GM12878 (cell line): ENCODE measurements at regions not wholly inside any gene's neighbourhood (a gene's known extent, or its start where the extent isn't known, plus 50 kb on each side); places are given as distances from the start of the nearest gene placed in this dataset.
A peak's percentile ranks its signal among the peaks of the same experiment; 100 is the strongest.

Experiments used
- ATAC-seq: fragments of 200-7000 bp; cut with Tn5 transposase; 3 replicates; pipeline ENCODE4 v1.9.1; 2020; ENCODE audit warnings: mild to moderate bottlenecking, moderate library complexity
- BruUV-seq: library from RNA; stranded (reverse); fragments of 400-500 nt; replicated peaks from 2 replicates; lab custom pipeline; 2021; lab: Mats Ljungman, UMichigan
- CTCF ChIA-PET: fragments of 300-600 bp; sonication (Branson Sonifier 250); formaldehyde crosslinking; extraction: SDS; loops from one replicate; lab custom pipeline; 2021; ENCODE audit warnings: inconsistent platforms; lab: Yijun Ruan, JAX
- POLR2A ChIA-PET: fragments of 350-600 bp; formaldehyde crosslinking; extraction: SDS; loops from one replicate; lab custom pipeline; 2021; ENCODE audit warnings: inconsistent platforms; lab: Charles Lee
- RAD21 ChIA-PET: fragments of 300-600 bp; sonication (Branson Sonifier 250); formaldehyde crosslinking; loops from one replicate; lab custom pipeline; 2023; ENCODE audit warnings: antibody characterized with exemption; ENCODE audit not compliant: unreplicated experiment; lab: Charles Lee
- SMC1A ChIA-PET: fragments of 300-600 bp; sonication (Branson Sonifier 250); formaldehyde crosslinking; loops from one replicate; lab custom pipeline; 2023; ENCODE audit not compliant: unreplicated experiment, uncharacterized antibody; lab: Charles Lee
- DNase-seq: peaks from one replicate; pipeline ENCODE4 v3.0.0-alpha.2; 2011; ENCODE audit warnings: low read depth, low spot score
- FAIRE-seq: peaks from 3 replicates; lab custom pipeline; 2011; peaks lifted over from hg19 to GRCh38; lab: Jason Lieb, UNC
- H2AFZ ChIP-seq: 2 replicates; pipeline ENCODE4 v1.6.0; 2011; ENCODE audit warnings: low read depth, low read length, control low read depth; ENCODE audit not compliant: control insufficient read depth
- H3K27ac ChIP-seq: 2 replicates; pipeline ENCODE4 v1.5.1; 2011; ENCODE audit warnings: control low read depth; ENCODE audit not compliant: control insufficient read depth, insufficient read depth
- H3K27me3 ChIP-seq, 2 experiments: replicated peaks in 1 of 2; 2 replicates each; pipeline versions ENCODE4 v1.6.0 to v1.6.1; 2011; ENCODE audit warnings: low read length in 1 of 2; ENCODE audit not compliant: control insufficient read depth in 2 of 2, insufficient read depth in 2 of 2
- H3K36me3 ChIP-seq, 2 experiments: 2 replicates each; pipeline ENCODE4 v1.5.1; 2011; ENCODE audit warnings: low read length in 1 of 2; ENCODE audit not compliant: control insufficient read depth in 2 of 2, insufficient read depth in 2 of 2
- H3K4me1 ChIP-seq: 2 replicates; pipeline ENCODE4 v1.6.1; 2011; ENCODE audit warnings: mild to moderate bottlenecking, low read length, moderate library complexity, mixed read lengths; ENCODE audit not compliant: control insufficient read depth, insufficient read depth
- H3K4me2 ChIP-seq: 2 replicates; pipeline ENCODE4 v1.6.0; 2011; ENCODE audit warnings: control low read depth; ENCODE audit not compliant: control insufficient read depth, insufficient read depth
- H3K4me3 ChIP-seq: fragments of 200-600 bp; sonication (generic); 2 replicates; pipeline ENCODE4 v1.5.1; 2016
- H3K79me2 ChIP-seq: 2 replicates; pipeline ENCODE4 v1.6.0; 2011; ENCODE audit warnings: low read length; ENCODE audit not compliant: control insufficient read depth, insufficient read depth
- H3K9ac ChIP-seq: 2 replicates; pipeline ENCODE4 v1.8.0; 2011; ENCODE audit warnings: low read length, control low read depth, mixed read lengths; ENCODE audit not compliant: control insufficient read depth, insufficient read depth
- H3K9me3 ChIP-seq: replicated peaks from 3 replicates; pipeline ENCODE4 v1.5.1; 2011; ENCODE audit warnings: mild to moderate bottlenecking, low read length; ENCODE audit not compliant: control insufficient read depth, insufficient read depth
- H4K20me1 ChIP-seq: 2 replicates; pipeline ENCODE4 v1.6.0; 2011; ENCODE audit not compliant: control insufficient read depth, insufficient read depth
- BRCA1 ChIP-seq: IDR thresholded peaks from 2 replicates; pipeline ENCODE4 v1.6.1; 2011; ENCODE audit warnings: low read depth, low read length, improper control_type of control experiment
- EZH2 ChIP-seq: IDR thresholded peaks from 2 replicates; pipeline ENCODE4 v1.6.1; 2012; ENCODE audit warnings: low read depth, mild to moderate bottlenecking, control low read depth, inconsistent platforms, low read length, borderline replicate concordance; ENCODE audit not compliant: control insufficient read depth
- KDM1A ChIP-seq: fragments of 200-600 bp; sonication (generic); IDR thresholded peaks from 2 replicates; pipeline ENCODE4 v1.6.1; 2016; ENCODE audit warnings: borderline replicate concordance
- MYC ChIP-seq: IDR thresholded peaks from 2 replicates; pipeline ENCODE4 v1.6.1; 2011; ENCODE audit warnings: mild to moderate bottlenecking, low read length, moderate library complexity, inconsistent platforms; ENCODE audit not compliant: insufficient read depth, insufficient replicate concordance, insufficient read length, severe bottlenecking
- NFYB ChIP-seq: IDR thresholded peaks from 2 replicates; pipeline ENCODE4 v1.6.1; 2011; ENCODE audit warnings: low read depth, mild to moderate bottlenecking, low read length, improper control_type of control experiment, moderate library complexity; ENCODE audit not compliant: insufficient read depth
- RCOR1 ChIP-seq: conservative IDR thresholded peaks from 2 replicates; pipeline ENCODE4 v1.6.1; 2012; ENCODE audit warnings: low read depth, low read length, improper control_type of control experiment
- SPI1 ChIP-seq: IDR thresholded peaks from 2 replicates; pipeline ENCODE4 v1.6.1; 2011; ENCODE audit warnings: low read depth, mild to moderate bottlenecking, low read length, moderate library complexity, borderline replicate concordance; ENCODE audit not compliant: insufficient read depth
- SREBF1 ChIP-seq: IDR thresholded peaks from 2 replicates; pipeline ENCODE4 v1.6.1; 2012; ENCODE audit warnings: mild to moderate bottlenecking, low read length
- WGBS: methylation state at CpG from one replicate; pipeline ENCODE4 v1.1.6; 2016; ENCODE audit warnings: low lambda C conversion rate; ENCODE audit not compliant: insufficient replicate concordance, insufficient coverage; ENCODE audit errors: missing lambda C conversion rate; 5-methylcytosine and 5-hydroxymethylcytosine counted together
- in situ Hi-C: fragments of 300-500 bp; cut with MboI; formaldehyde crosslinking; loops from 9 replicates; pipeline ENCODE4 v1.14.3; 2018; ENCODE audit warnings: mixed read lengths
- intact Hi-C: fragments of 100-400 bp; cut with micrococcal nuclease; formaldehyde crosslinking; loops from one replicate; pipeline ENCODE4 v1.14.2; 2022; ENCODE audit not compliant: unreplicated experiment
- TF ChIP-seq, protein P1 (sequence below): IDR thresholded peaks from 2 replicates; pipeline ENCODE4 v1.6.1; 2012; ENCODE audit warnings: low read depth, low read length, improper control_type of control experiment
- TF ChIP-seq, protein P2 (sequence below): IDR thresholded peaks from 2 replicates; pipeline ENCODE4 v1.6.1; 2012; ENCODE audit warnings: low read depth, low read length, improper control_type of control experiment

- DNase-seq (no peak), ATAC-seq (no peak), FAIRE-seq (no peak)
- ChIA-PET CTCF (interaction anchor here (0.7 to 5.7 kb wide), 6 partner anchors 13 to 96 kb away, joined by 4 to 83 read pairs (median 14); no protein-coding TSS in a partner anchor), RAD21 (interaction anchor here (0.8 to 5.9 kb wide), 7 partner anchors 14 to 95 kb away, joined by 3 to 56 read pairs (median 32); no protein-coding TSS in a partner anchor), POLR2A (interaction anchor here (1.0 to 3.5 kb wide), 4 partner anchors 14 to 94 kb away, joined by 4 to 18 read pairs (median 7); no protein-coding TSS in a partner anchor), SMC1A (interaction anchor here (1.0 to 6.7 kb wide), 7 partner anchors 13 to 95 kb away, joined by 3 to 66 read pairs (median 46); no protein-coding TSS in a partner anchor)
- Histone ChIP-seq H3K9me3 (no peaks in the 10 kb centered on the region), H3K36me3 (peaks cover 1 to 2% of the 10 kb centered on the region in 2 experiments; a peak in 2 of 4 replicates), H3K4me2 (no peak overlapping the region), H3K79me2 (peaks cover 18% of the 10 kb centered on the region), H3K4me1 (peaks cover 55% of the 10 kb centered on the region), H3K27me3 (no peaks in the 10 kb centered on the region), H3K4me3 (no peak overlapping the region), H3K9ac (no peak overlapping the region), H4K20me1 (peaks cover 4% of the 10 kb centered on the region; the same call in 1 of the 2 replicates), H3K27ac (peak overlapping the region; percentile 35), H2AFZ (no peak overlapping the region)
- TF ChIP-seq EZH2, result no peak
- TF ChIP-seq RCOR1, result no peak
- no peak for TF ChIP-seq MYC
- TF ChIP-seq, protein P1, sequence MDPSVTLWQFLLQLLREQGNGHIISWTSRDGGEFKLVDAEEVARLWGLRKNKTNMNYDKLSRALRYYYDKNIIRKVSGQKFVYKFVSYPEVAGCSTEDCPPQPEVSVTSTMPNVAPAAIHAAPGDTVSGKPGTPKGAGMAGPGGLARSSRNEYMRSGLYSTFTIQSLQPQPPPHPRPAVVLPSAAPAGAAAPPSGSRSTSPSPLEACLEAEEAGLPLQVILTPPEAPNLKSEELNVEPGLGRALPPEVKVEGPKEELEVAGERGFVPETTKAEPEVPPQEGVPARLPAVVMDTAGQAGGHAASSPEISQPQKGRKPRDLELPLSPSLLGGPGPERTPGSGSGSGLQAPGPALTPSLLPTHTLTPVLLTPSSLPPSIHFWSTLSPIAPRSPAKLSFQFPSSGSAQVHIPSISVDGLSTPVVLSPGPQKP, result no peak
- no peak for TF ChIP-seq SREBF1
- TF ChIP-seq SPI1, result no peak
- TF ChIP-seq, protein P2, sequence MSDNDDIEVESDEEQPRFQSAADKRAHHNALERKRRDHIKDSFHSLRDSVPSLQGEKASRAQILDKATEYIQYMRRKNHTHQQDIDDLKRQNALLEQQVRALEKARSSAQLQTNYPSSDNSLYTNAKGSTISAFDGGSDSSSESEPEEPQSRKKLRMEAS, result no peak
- TF ChIP-seq NFYB, result no peak
- TF ChIP-seq BRCA1, result no peak
- TF ChIP-seq KDM1A, result no peak
- intact Hi-C loops, result no loop called here
- BruUV-seq, result no TSS peak
- WGBS, result 88% methylated on average over 10 of the region's 11 CpGs
- in situ Hi-C loops, result loop anchor here (5.0 to 25.0 kb wide), 2 partner anchors 65 to 90 kb away; no protein-coding TSS in a partner anchor
Observed at GRCh38 chr17:77426676-77427386, 286.1 kb downstream of the SEC14L1 start.
